Renal pelvis (tissue), 1 donor: ENCODE measurements at regions not wholly inside any gene's neighbourhood (a gene's known extent, or its start where the extent isn't known, plus 50 kb on each side); places are given as distances from the start of the nearest gene placed in this dataset.

Experiments used
- DNase-seq: peaks from one replicate; pipeline ENCODE4 v3.0.0-alpha.2; 2013

- DNase-seq, result no peak
Measured at GRCh38 chr7:21029006-21029405, 242.3 kb upstream of the SP8 start.

DNA sequence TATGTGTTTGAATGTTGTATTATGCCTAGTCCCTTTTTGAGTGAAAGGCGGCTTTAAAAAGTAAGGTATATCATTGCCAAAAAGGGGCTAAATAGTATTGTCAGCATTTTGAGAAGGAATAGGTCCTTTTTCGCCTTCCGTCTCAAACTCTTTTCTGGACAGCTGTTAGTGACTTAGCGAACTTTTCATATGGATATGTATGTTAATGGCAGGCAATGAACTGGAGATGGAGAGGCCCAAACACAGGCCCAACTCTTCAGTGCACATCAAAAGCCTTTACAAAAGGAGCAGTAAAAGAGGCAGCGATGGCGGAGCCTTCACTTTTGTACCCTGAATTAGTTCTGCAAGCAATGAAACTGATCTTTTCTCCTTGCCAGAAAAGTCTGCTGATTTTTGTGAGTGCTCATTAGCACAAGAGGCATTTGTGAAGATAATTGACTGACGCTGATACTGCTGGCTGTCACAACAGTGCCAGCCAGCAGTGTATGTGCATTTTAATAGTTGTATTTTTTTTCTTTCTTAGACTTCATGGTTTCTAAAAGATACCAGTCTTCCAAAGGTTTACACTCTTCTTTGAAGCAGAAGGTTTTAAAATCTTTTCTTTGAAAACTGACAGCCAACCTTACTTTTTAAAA is 243.7 kb upstream of the SP8 start:
- DNase-seq, result no peak

- peak; percentile 20 for DNase-seq
Measured at GRCh38 chr7:21041252-21041651, 254.6 kb upstream of the SP8 start.

- DNase-seq, result no peak
Measured at GRCh38 chr7:21041666-21042065, 255.0 kb upstream of the SP8 start.

GRCh38 chr7:21044384-21044783 is 257.7 kb upstream of the SP8 start:
- DNase-seq, result peak; percentile 23

DNA sequence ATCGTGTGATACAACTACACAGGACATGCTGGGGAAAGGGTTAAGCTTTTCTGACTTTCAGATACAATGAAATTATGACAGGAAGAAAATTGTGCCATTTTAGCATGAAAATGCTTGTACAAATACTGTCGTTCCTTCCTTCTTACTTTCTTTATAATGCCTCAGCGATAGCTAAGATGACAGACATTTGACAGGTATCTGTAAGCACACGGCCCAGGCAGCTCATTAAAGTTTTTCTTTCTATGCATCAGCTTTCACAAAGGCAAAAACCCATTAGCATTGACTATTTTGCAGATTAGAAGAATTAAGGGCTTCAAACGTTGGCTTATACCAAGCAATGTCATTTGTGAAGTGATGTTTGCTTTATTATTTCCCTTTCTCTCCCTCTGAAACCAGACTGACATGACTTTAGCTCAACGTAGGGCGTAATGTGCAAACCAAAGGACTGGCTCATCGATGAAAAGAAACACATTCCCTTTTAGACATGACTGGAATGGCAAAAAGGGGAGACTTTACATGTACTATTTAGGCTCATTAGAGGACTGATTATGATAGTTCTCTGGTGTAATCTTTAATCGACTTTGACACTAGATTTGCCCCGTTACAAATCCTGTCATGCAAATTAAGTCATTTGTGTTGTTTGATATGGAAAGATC is 258.4 kb upstream of the SP8 start:
- no peak for DNase-seq

DNA sequence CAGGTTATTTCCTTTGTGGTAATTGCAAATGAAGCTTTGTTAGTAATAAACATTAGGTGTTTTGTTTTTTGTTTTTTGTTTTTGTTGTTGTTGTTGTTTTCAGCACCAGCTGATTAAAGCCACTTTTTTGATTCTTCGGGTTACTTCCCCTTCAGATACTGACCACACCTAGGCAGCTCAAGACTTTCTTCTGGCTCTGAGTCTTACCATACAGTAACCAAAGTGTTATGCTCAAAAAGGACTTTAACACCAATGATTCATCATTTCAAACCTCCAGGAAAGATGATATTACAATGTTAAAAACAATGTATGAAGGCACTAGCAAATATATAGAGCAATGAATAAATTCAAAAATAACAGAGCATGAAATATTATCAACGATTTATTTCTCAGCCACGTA is 265.2 kb upstream of the SP8 start:
- DNase-seq, result no peak

GRCh38 chr7:21054427-21055112 is 267.9 kb upstream of the SP8 start:
- no peak for DNase-seq

DNA sequence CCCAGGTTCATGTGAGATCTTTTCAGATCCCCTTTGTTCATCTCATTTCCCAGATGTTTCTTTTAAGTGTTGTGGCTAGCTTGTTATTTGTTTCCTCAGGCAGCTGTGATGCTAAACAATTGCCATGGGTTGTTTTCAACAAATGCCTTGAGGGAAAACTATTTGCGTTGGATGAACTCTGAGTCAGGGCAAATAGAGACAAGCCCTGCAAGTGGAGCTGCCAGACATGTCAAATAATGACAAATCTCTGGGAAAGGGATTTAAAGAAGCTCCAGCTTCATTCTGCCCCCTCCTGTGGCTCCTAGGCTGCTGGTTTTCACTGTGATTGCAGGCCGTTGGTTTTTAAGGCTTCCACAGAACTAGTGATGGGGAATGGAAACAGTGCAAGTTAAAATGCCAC is 272.4 kb upstream of the SP8 start:
- no peak for DNase-seq

DNA sequence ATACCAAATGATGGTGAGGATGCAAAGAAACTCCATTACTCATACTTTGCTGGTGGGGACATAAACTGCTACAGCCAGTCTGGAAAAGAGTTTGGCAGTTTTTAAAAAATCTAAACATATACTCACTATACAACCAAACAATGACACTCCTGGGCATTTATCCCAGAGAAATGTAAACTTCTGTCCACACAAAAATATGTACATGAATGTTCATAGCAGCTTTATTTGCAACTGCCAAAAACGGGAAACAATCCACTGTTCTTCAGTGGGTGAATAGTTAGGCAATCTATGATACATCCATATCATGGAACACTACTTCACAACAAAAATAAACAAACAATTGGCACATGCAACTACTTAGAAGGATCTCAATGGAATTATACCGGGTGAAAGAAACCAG is 276.4 kb upstream of the SP8 start:
- no peak for DNase-seq

DNA sequence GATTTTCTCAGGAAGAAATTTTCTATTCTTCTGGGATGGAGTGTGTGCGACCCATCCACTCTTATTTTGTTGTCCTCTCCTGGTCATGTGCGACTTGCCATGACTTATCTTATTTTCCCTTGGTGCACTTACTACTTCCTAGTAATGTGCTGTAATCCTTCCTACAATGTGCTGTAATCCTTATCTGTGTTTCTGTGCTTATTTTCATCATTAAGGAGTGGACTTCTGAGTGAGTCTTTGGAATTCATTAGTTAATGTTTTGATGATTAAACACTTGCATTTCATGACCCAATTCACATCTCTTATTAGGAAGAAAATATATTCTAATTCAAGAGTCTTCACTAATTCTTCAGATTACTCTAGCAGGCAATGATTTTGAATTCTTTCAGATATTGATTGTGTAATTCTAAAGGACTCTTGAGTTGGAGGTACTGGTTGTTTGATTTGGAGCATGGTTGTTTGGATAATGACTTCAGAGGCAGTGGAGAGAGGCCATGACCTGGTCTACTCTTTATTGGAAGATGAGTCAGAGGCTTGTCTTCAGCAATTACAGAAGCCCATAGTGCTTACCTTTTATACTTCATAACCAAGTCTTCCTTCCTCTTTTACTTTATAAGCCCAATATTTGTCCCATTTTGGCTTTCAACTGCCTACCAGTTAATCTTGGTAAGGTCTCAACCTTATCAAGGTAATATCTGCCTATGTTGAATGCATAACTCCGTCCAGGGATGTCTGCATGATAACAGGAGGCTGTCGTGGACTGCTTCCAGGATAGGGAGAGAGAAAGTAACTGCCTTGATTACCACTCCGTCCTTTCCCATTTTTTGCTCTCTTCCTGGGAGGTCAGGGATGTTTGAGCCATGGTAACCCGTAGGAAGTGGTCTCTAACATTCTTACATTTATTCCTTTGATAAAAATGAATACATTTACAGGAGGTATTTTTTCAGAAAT is 278.3 kb upstream of the SP8 start:
- no peak for DNase-seq

GRCh38 chr7:21066221-21066620 is 279.5 kb upstream of the SP8 start:
- DNase-seq, result no peak

- no peak for DNase-seq
Measured at GRCh38 chr7:21067216-21067615, 280.5 kb upstream of the SP8 start.

DNA sequence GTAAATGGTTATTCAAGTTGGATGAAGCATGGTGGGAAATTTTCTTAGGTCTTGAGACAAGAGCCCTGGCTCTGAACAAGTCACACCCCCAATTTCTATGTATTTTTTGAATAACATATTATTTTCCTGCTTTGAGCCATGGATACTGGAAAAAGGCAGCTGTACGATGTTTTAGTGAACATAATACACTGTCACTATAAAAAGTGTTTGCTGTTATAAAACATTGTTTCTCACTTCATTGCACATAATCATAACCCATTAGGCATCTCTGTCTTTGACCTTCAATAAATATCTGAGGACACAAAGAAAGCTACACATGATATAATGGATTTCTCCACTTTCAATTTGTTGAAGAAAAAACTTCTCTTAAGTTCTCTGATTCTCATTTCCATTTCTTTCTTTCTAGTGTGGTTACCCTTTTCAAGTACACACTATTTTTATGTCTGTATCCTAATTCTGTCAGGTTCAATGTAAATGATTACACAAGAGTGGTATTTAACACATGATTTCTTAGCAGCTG is 283.9 kb upstream of the SP8 start:
- no peak for DNase-seq

- DNase-seq, result no peak
Measured at GRCh38 chr7:21071561-21072501, 285.1 kb upstream of the SP8 start.

DNA sequence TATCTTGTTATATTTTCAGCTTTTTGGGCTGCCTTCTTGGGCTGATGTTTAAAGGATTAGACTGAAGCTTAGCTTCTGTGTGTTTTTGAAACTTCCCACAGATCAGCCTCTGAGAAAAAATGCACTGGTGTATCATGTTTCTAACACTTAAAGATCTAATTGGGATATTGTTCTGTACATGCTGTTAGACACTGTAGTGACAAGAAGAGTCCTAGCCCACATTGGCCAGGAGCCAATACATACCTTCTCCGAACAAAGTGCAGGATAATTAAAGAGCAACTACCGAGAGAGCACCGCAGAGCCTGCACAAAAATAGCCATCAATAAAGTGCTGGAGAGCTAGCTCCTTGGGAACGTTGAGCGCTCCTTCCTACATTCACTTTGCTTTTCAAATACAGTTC is 289.4 kb upstream of the SP8 start:
- DNase-seq, result peak; percentile 44

DNA sequence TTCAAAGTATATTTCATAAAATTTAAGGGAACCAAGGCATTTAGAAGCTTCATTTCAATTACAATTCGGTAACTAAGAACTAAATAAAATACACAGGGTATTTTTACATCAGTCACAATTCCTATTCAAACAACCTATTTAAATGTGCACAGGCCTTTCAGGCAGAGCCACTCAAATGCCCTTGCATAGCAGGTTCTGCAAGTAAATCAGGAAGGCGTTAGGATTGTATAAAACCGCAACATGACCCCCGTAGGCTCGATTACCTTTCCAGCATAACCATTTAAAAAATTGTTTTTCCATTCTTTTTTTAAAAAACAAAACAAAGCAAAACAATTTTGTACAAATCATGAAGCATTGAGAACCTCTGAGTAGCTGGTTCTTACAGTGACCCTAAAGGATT is 289.9 kb upstream of the SP8 start:
- DNase-seq, result peak; percentile 41

GRCh38 chr7:21077602-21078001 is 290.9 kb upstream of the SP8 start:
- DNase-seq, result no peak

- DNase-seq, result no peak
Measured at GRCh38 chr7:21084286-21084685, 297.6 kb upstream of the SP8 start.

- DNase-seq, result peak; percentile 65
Measured at GRCh38 chr7:21086688-21087087, 300.0 kb upstream of the SP8 start.

- no peak for DNase-seq
Measured at GRCh38 chr7:21089653-21090052, 303.0 kb upstream of the SP8 start.
